Activated CD4-positive, alpha-beta T cell treated with anti-CD3 and anti-CD28 coated beads, Interleukin-2, Interleukin-6, amounts not matched to agents 100 ng/mL and 50 ng/mL, durations not matched to agents 16 hours and 8 hours (primary cell): ENCODE measurements at regions not wholly inside any gene's neighbourhood (a gene's known extent, or its start where the extent isn't known, plus 50 kb on each side); places are given as distances from the start of the nearest gene placed in this dataset.

Experiments used
- DNase-seq: peaks from one replicate; pipeline ENCODE4 v3.0.0-alpha.2; 2020

- no peak for DNase-seq
Observed at GRCh38 chr1:17933501-17933900, 174.1 kb upstream of the IGSF21 start.

GRCh38 chr1:17933971-17934370 lies 173.6 kb upstream of the IGSF21 start:
- DNase-seq: no peak

- DNase-seq: no peak
Observed at GRCh38 chr1:17935230-17935629, 172.4 kb upstream of the IGSF21 start.

- DNase-seq: no peak
Observed at GRCh38 chr1:17941431-17942189, 166.0 kb upstream of the IGSF21 start.

GRCh38 chr1:17943506-17943905 lies 164.1 kb upstream of the IGSF21 start:
- no peak for DNase-seq

GRCh38 chr1:17944646-17945045 lies 163.0 kb upstream of the IGSF21 start:
- no peak for DNase-seq

- DNase-seq: no peak
Observed at GRCh38 chr1:17946434-17946833, 161.2 kb upstream of the IGSF21 start.

- no peak for DNase-seq
Observed at GRCh38 chr1:17948594-17948993, 159.0 kb upstream of the IGSF21 start.

- no peak for DNase-seq
Observed at GRCh38 chr1:17949511-17949910, 158.1 kb upstream of the IGSF21 start.

- DNase-seq: no peak
Observed at GRCh38 chr1:17950728-17951127, 156.9 kb upstream of the IGSF21 start.

GRCh38 chr1:17952506-17952905 lies 155.1 kb upstream of the IGSF21 start:
- no peak for DNase-seq

GRCh38 chr1:17953921-17954320 lies 153.7 kb upstream of the IGSF21 start:
- no peak for DNase-seq

- DNase-seq: no peak
Observed at GRCh38 chr1:17955302-17956285, 152.0 kb upstream of the IGSF21 start.

GRCh38 chr1:17957588-17958267 lies 149.9 kb upstream of the IGSF21 start:
- no peak for DNase-seq

GRCh38 chr1:17958704-17959103 lies 148.9 kb upstream of the IGSF21 start:
- DNase-seq: no peak

GRCh38 chr1:17963513-17963912 lies 144.1 kb upstream of the IGSF21 start:
- DNase-seq: no peak

GRCh38 chr1:17965515-17966100 lies 142.0 kb upstream of the IGSF21 start:
- no peak for DNase-seq

GRCh38 chr1:17966341-17966740 lies 141.3 kb upstream of the IGSF21 start:
- no peak for DNase-seq

GRCh38 chr1:17967623-17968255 lies 139.9 kb upstream of the IGSF21 start:
- DNase-seq: no peak

GRCh38 chr1:17970757-17971156 lies 136.8 kb upstream of the IGSF21 start:
- no peak for DNase-seq

- no peak for DNase-seq
Observed at GRCh38 chr1:17973694-17974093, 133.9 kb upstream of the IGSF21 start.

GRCh38 chr1:17976854-17977253 lies 130.7 kb upstream of the IGSF21 start:
- DNase-seq: no peak
